ENCODE measurements at regions not wholly inside any gene's neighbourhood (a gene's known extent, or its start where the extent isn't known, plus 50 kb on each side); places are given as distances from the start of the nearest gene placed in this dataset.

DNA sequence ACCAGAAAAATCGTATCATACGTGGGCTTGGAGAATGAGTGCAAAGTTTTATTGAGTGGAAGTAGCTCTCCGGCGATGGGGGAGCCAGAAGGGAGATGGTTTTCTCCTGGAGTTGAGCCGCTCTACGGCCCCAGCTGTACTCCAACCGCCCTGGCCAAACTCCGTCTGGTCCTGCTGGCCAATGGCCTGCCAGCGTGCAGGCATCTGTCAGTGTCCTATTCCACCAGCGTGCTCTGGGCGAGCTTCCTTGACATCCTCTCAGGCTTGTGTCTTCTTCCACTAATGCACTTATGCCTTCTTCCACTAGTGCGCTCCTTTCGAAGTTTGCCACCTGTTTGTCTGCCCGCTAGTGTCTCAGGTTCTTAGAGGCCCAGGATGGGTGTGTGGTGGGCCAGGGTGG, 345.5 kb upstream of the CDH19 start:
- no peaks in the 10 kb centered on the region for H4K20me1 ChIP-seq (replicated peaks in 1 of 2; ENCODE audit: control insufficient read depth in 1 of 2, insufficient read depth in 2 of 2, low read length in 2 of 2)
- H2AFZ ChIP-seq (ENCODE audit: low read length), result no peak overlapping the region
- WGBS, 2 experiments (ENCODE audit: extremely low coverage in 1 of 2, insufficient coverage in 1 of 2, insufficient read length in 1 of 2, insufficient replicate concordance in 2 of 2, low coverage in 1 of 2, low lambda C conversion rate in 2 of 2, missing lambda C conversion rate in 1 of 2), result 100% methylated on average over 14 of the region's 14 CpGs; no CpG with 5 or more reads in 1 of the 2 experiments
- H2BK12ac ChIP-seq (ENCODE audit: low read depth, low read length), result no peak overlapping the region
- peaks cover 0 to 3% of the 10 kb centered on the region in 2 experiments; a peak in 2 of 4 replicates for H3K9me3 ChIP-seq (ENCODE audit: insufficient read depth in 2 of 2, low read depth in 1 of 2, low read length in 1 of 2)
- DNase-seq (ENCODE audit: low read depth in 1 of 2, low spot score in 2 of 2) (no peak), FAIRE-seq (no peak)
- no peak overlapping the region for H2BK120ac ChIP-seq (replicated peaks; ENCODE audit: low read depth, low read length)
- no peak overlapping the region for H3K9ac ChIP-seq (replicated peaks in 1 of 4; ENCODE audit: extremely low read depth in 1 of 4, low read depth in 3 of 4, low read length in 3 of 4)
- H4K91ac ChIP-seq (replicated peaks; ENCODE audit: insufficient read length, low read length), result no peak overlapping the region
- no peak overlapping the region for H3K56ac ChIP-seq (replicated peaks; ENCODE audit: insufficient read length, low read depth, low read length)
- no peak overlapping the region for H3K23ac ChIP-seq (ENCODE audit: insufficient read length)
- no peaks in the 10 kb centered on the region for H3K4me1 ChIP-seq (replicated peaks in 1 of 4; ENCODE audit: control insufficient read depth in 3 of 4, insufficient read depth in 4 of 4, low read length in 3 of 4)
- no peak overlapping the region for H2BK15ac ChIP-seq (ENCODE audit: low read length)
- no peaks in the 10 kb centered on the region for H3K36me3 ChIP-seq (ENCODE audit: control insufficient read depth in 2 of 4, insufficient read depth in 4 of 4, low read length in 3 of 4)
- no peak overlapping the region for H4K8ac ChIP-seq (ENCODE audit: extremely low read depth, insufficient read depth, low read length)
- no peak overlapping the region for H2AK5ac ChIP-seq (ENCODE audit: low read depth, low read length)
- H3K23me2 ChIP-seq (ENCODE audit: low read depth, low read length), result no peaks in the 10 kb centered on the region
- no peak overlapping the region for H3K4ac ChIP-seq (replicated peaks; ENCODE audit: insufficient read length, low read depth, low read length)
- H2BK5ac ChIP-seq (ENCODE audit: low read depth, low read length), result no peak overlapping the region
- ChIA-PET POLR2A (ENCODE audit: partially characterized antibody) (no interaction called here), CTCF (ENCODE audit: partially characterized antibody) (no interaction called here)
- no peak overlapping the region for H3K4me2 ChIP-seq (ENCODE audit: insufficient read depth in 1 of 2, low read depth in 2 of 2, low read length in 2 of 2)
- H3K14ac ChIP-seq (ENCODE audit: insufficient read length), result no peak overlapping the region
- H2BK20ac ChIP-seq (ENCODE audit: low read length), result no peak overlapping the region
- no peaks in the 10 kb centered on the region for H3K27me3 ChIP-seq (replicated peaks in 1 of 4; ENCODE audit: control insufficient read depth in 3 of 4, extremely low read depth in 1 of 4, insufficient read depth in 3 of 4, low read length in 3 of 4)
- no peak overlapping the region for H3K27ac ChIP-seq (ENCODE audit: low read depth, low read length)
- no peak overlapping the region for H3K4me3 ChIP-seq (ENCODE audit: extremely low read depth in 1 of 4, insufficient read depth in 2 of 4, low read depth in 3 of 4, low read length in 4 of 4)
- no peak overlapping the region for H3K18ac ChIP-seq (ENCODE audit: extremely low read depth, low read length)
- no peak overlapping the region for H4K5ac ChIP-seq (ENCODE audit: insufficient read length, low read depth, low read length)
- no peaks in the 10 kb centered on the region for H3K79me2 ChIP-seq (ENCODE audit: control insufficient read depth in 1 of 2, insufficient read depth in 2 of 2, low read length in 2 of 2)
- H3K79me1 ChIP-seq (ENCODE audit: low read depth, low read length), result no peaks in the 10 kb centered on the region
- TF ChIP-seq CTBP2 (IDR thresholded peaks at IDR 0.05; ENCODE audit: borderline replicate concordance, insufficient read depth, insufficient read length, low read length) (no peak), CHD2 (IDR thresholded peaks at IDR 0.05; ENCODE audit: low read length) (no peak), SIN3A (conservative IDR thresholded peaks at IDR 0.05 in 1 of 2, IDR thresholded peaks at IDR 0.05 in 1 of 2; ENCODE audit: low read depth in 1 of 2, low read length in 2 of 2) (no peak), JUND (IDR thresholded peaks at IDR 0.05; ENCODE audit: low read length) (no peak), KDM1A (IDR thresholded peaks at IDR 0.05; ENCODE audit: borderline replicate concordance, low read length) (no peak), RBBP5 (IDR thresholded peaks at IDR 0.05; ENCODE audit: borderline replicate concordance, low read depth, low read length) (no peak), TCF12 (IDR thresholded peaks at IDR 0.05; ENCODE audit: low read depth, low read length) (no peak), BACH1 (IDR thresholded peaks at IDR 0.05; ENCODE audit: low read length) (no peak), ASH2L (IDR thresholded peaks at IDR 0.05; ENCODE audit: low read length) (no peak), NANOG (IDR thresholded peaks at IDR 0.05; ENCODE audit: insufficient read depth, low read depth, low read length, poor library complexity, severe bottlenecking) (no peak), BRCA1 (IDR thresholded peaks at IDR 0.05; ENCODE audit: low read depth, low read length) (no peak), BCL11A (IDR thresholded peaks at IDR 0.05; ENCODE audit: low read depth in 2 of 2, low read length in 2 of 2) (no peak)
- TF ChIP-seq, protein P1, sequence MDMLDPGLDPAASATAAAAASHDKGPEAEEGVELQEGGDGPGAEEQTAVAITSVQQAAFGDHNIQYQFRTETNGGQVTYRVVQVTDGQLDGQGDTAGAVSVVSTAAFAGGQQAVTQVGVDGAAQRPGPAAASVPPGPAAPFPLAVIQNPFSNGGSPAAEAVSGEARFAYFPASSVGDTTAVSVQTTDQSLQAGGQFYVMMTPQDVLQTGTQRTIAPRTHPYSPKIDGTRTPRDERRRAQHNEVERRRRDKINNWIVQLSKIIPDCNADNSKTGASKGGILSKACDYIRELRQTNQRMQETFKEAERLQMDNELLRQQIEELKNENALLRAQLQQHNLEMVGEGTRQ (IDR thresholded peaks at IDR 0.05; ENCODE audit: low read length), result no peak
- TF ChIP-seq, protein P2, sequence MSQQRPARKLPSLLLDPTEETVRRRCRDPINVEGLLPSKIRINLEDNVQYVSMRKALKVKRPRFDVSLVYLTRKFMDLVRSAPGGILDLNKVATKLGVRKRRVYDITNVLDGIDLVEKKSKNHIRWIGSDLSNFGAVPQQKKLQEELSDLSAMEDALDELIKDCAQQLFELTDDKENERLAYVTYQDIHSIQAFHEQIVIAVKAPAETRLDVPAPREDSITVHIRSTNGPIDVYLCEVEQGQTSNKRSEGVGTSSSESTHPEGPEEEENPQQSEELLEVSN (IDR thresholded peaks at IDR 0.05), result no peak

All from H1 (cell line).